SK-N-SH (cell line): ENCODE measurements at regions not wholly inside any gene's neighbourhood (a gene's known extent, or its start where the extent isn't known, plus 50 kb on each side); places are given as distances from the start of the nearest gene placed in this dataset.

ENCODE experiments used
- CTCF ChIA-PET: fragments of 300-600, 350-600 bp; formaldehyde crosslinking; extraction: SDS; loops from one replicate; lab custom pipeline; 2021; lab: Yijun Ruan, JAX
- POLR2A ChIA-PET: fragments of 350-600 bp; sonication (Branson Sonifier 250); formaldehyde crosslinking; extraction: SDS; loops from one replicate; lab custom pipeline; 2020; ENCODE audit warnings: antibody characterized with exemption, inconsistent platforms; lab: Yijun Ruan, JAX
- DNase-seq: peaks from one replicate; pipeline ENCODE4 v3.0.0; 2012
- H2AFZ ChIP-seq: fragments of 200-600 bp; sonication (generic); 2 replicates; pipeline ENCODE4 v1.8.1; 2016; ENCODE audit warnings: antibody characterized with exemption, mild to moderate bottlenecking, low read depth
- H3F3A ChIP-seq: fragments of 200-600 bp; sonication (generic); replicated peaks from 2 replicates; pipeline ENCODE3; 2016; ENCODE audit warnings: antibody characterized with exemption, mild to moderate bottlenecking; ENCODE audit not compliant: insufficient read depth
- H3K27ac ChIP-seq, 2 experiments: fragments of 200-500 bp in 1 of 2; fragments of 200-600 bp in 1 of 2; sonication (Bioruptor generic) in 1 of 2; sonication (generic), shearing (Covaris generic) in 1 of 2; 2 replicates each; pipeline versions ENCODE4 v1.5.1 to v1.6.1; 2014 to 2016; ENCODE audit warnings: low read depth in 2 of 2, inconsistent platforms in 1 of 2, low read length in 1 of 2, mild to moderate bottlenecking in 1 of 2, mixed read lengths in 1 of 2
- H3K27me3 ChIP-seq: fragments of 200-600 bp; sonication (generic), shearing (Covaris generic); 2 replicates; pipeline ENCODE4 v1.6.1; 2016; ENCODE audit warnings: mixed run types; ENCODE audit not compliant: insufficient read depth
- H3K36me3 ChIP-seq, 2 experiments: fragments of 200-500 bp in 1 of 2; fragments of 200-600 bp in 1 of 2; sonication (Bioruptor generic) in 1 of 2; sonication (generic) in 1 of 2; replicated peaks in 1 of 2; 2 replicates each; pipeline versions ENCODE3 to v1.5.1; 2014 to 2016; ENCODE audit warnings: low read length in 1 of 2, mild to moderate bottlenecking in 1 of 2; ENCODE audit not compliant: insufficient read depth in 2 of 2, control insufficient read depth in 1 of 2
- H3K4me1 ChIP-seq, 2 experiments: fragments of 200-500 bp in 1 of 2; fragments of 200-600 bp in 1 of 2; sonication (Bioruptor generic) in 1 of 2; sonication (generic), shearing (Covaris generic) in 1 of 2; 2 replicates each; pipeline versions ENCODE4 v1.5.1 to v1.6.1; 2014 to 2016; ENCODE audit warnings: low read depth in 1 of 2, low read length in 1 of 2, mixed run types in 1 of 2; ENCODE audit not compliant: insufficient read depth in 2 of 2, control insufficient read depth in 1 of 2
- H3K4me2 ChIP-seq: fragments of 200-600 bp; sonication (generic), shearing (Covaris generic); 2 replicates; pipeline ENCODE4 v1.6.1; 2017; ENCODE audit warnings: mixed run types
- H3K4me3 ChIP-seq, 2 experiments: fragments of 200-500 bp in 1 of 2; fragments of 200-600 bp in 1 of 2; sonication (Bioruptor generic) in 1 of 2; sonication (generic), shearing (Covaris generic) in 1 of 2; 2 replicates each; pipeline versions ENCODE4 v1.5.1 to v1.8.1; 2014 to 2016; ENCODE audit warnings: low read depth in 2 of 2, inconsistent platforms in 1 of 2, low read length in 1 of 2, mild to moderate bottlenecking in 1 of 2, mixed read lengths in 1 of 2, moderate library complexity in 1 of 2
- H3K79me2 ChIP-seq: fragments of 200-600 bp; sonication (generic); 2 replicates; pipeline ENCODE4 v1.8.1; 2017; ENCODE audit warnings: mild to moderate bottlenecking; ENCODE audit not compliant: insufficient read depth
- H3K9ac ChIP-seq: fragments of 200-600 bp; sonication (generic); 2 replicates; pipeline ENCODE4 v1.6.1; 2017; ENCODE audit warnings: mixed run types
- H3K9me2 ChIP-seq: fragments of 200-600 bp; sonication (generic); 2 replicates; pipeline ENCODE4 v1.6.1; 2017; ENCODE audit warnings: mixed run types
- H3K9me3 ChIP-seq: fragments of 200-600 bp; sonication (generic); 2 replicates; pipeline ENCODE4 v1.6.1; 2017; ENCODE audit warnings: mixed run types, mild to moderate bottlenecking, moderate library complexity
- H4K20me1 ChIP-seq: fragments of 200-600 bp; sonication (generic); 2 replicates; pipeline ENCODE4 v1.6.1; 2017; ENCODE audit warnings: mild to moderate bottlenecking, mixed run types; ENCODE audit not compliant: insufficient read depth
- CHD2 ChIP-seq: fragments of 150-350 bp; IDR thresholded peaks from 2 replicates; pipeline ENCODE4 v1.6.1; 2018; ENCODE audit warnings: low read length; ENCODE audit not compliant: partially characterized antibody
- CTCF ChIP-seq: fragments of 200-600 bp; sonication (generic); IDR thresholded peaks from 2 replicates; pipeline ENCODE4 v1.6.1; 2017; ENCODE audit warnings: antibody characterized with exemption, mild to moderate bottlenecking, moderate library complexity
- ELF1 ChIP-seq: IDR thresholded peaks from 2 replicates; pipeline ENCODE4 v1.4.0; 2012
- EZH2phosphoT487 ChIP-seq: fragments of 200-600 bp; sonication (generic); IDR thresholded peaks from 2 replicates; pipeline ENCODE4 v1.6.1; 2017; ENCODE audit warnings: low read depth, mixed run types, mild to moderate bottlenecking, antibody characterized with exemption, moderate library complexity, borderline replicate concordance
- FOSL2 ChIP-seq: IDR thresholded peaks from 2 replicates; pipeline ENCODE4 v1.4.0; 2012; ENCODE audit warnings: low read depth, mild to moderate bottlenecking, moderate library complexity, borderline replicate concordance
- FOXM1 ChIP-seq: IDR thresholded peaks from 2 replicates; pipeline ENCODE4 v1.4.0; 2012; ENCODE audit warnings: low read depth, mild to moderate bottlenecking
- GABPA ChIP-seq: IDR thresholded peaks from 2 replicates; pipeline ENCODE4 v1.4.0; 2012; ENCODE audit warnings: low read depth, mild to moderate bottlenecking
- GATA2 ChIP-seq: sonication (generic); formaldehyde crosslinking; IDR thresholded peaks from 2 replicates; pipeline ENCODE4 v1.5.0; 2020; ENCODE audit warnings: mild to moderate bottlenecking, missing genetic modification reagents
- JUND ChIP-seq: IDR thresholded peaks from 2 replicates; pipeline ENCODE4 v1.4.0; 2012
- MAX ChIP-seq: IDR thresholded peaks from 2 replicates; pipeline ENCODE4 v1.4.0; 2012; ENCODE audit warnings: low read depth
- MXI1 ChIP-seq: IDR thresholded peaks from 2 replicates; pipeline ENCODE4 v1.6.1; 2012; ENCODE audit warnings: mild to moderate bottlenecking, low read depth, low read length, improper control_type of control experiment
- NFIC ChIP-seq: IDR thresholded peaks from 2 replicates; pipeline ENCODE4 v1.4.0; 2012; ENCODE audit warnings: borderline replicate concordance
- NRF1 ChIP-seq: IDR thresholded peaks from 2 replicates; pipeline ENCODE4 v1.6.1; 2012; ENCODE audit warnings: low read depth, mild to moderate bottlenecking, low read length
- PBX3 ChIP-seq: IDR thresholded peaks from 2 replicates; pipeline ENCODE4; 2012
- POLR2AphosphoS5 ChIP-seq: IDR thresholded peaks from 2 replicates; pipeline ENCODE4 v1.6.1; 2012; ENCODE audit warnings: low read depth, low read length
- RAD21 ChIP-seq: IDR thresholded peaks from 2 replicates; pipeline ENCODE4 v1.6.1; 2012; ENCODE audit warnings: mild to moderate bottlenecking, low read length
- REST ChIP-seq: IDR thresholded peaks from 2 replicates; pipeline ENCODE4 v1.6.1; 2012; ENCODE audit warnings: mild to moderate bottlenecking, low read depth, low read length, moderate library complexity
- RXRA ChIP-seq: IDR thresholded peaks from 2 replicates; pipeline ENCODE4 v1.4.0; 2012; ENCODE audit warnings: low read depth, mild to moderate bottlenecking, borderline replicate concordance
- TAF1 ChIP-seq: IDR thresholded peaks from 2 replicates; pipeline ENCODE4 v1.6.1; 2012; ENCODE audit warnings: low read depth, mild to moderate bottlenecking, low read length, moderate library complexity, borderline replicate concordance
- USF1 ChIP-seq: IDR thresholded peaks from 2 replicates; pipeline ENCODE4 v1.4.0; 2012; ENCODE audit warnings: low read depth, borderline replicate concordance
- WGBS: methylation state at CpG from one replicate; pipeline ENCODE4 v1.1.6; 2017; ENCODE audit warnings: low lambda C conversion rate; 5-methylcytosine and 5-hydroxymethylcytosine counted together

GRCh38 chr15:96484830-96485229 lies 154.3 kb downstream of the NR2F2 start:
- H2AFZ ChIP-seq = no peak overlapping the region
- H3F3A ChIP-seq = no peaks in the 10 kb centered on the region
- H3K9ac ChIP-seq = no peak overlapping the region
- H3K79me2 ChIP-seq = no peaks in the 10 kb centered on the region
- no peaks in the 10 kb centered on the region for H3K4me1 ChIP-seq
- CTCF ChIA-PET = no interaction called here
- no peaks in the 10 kb centered on the region for H4K20me1 ChIP-seq
- no peak overlapping the region for H3K27ac ChIP-seq
- H3K4me2 ChIP-seq = no peak overlapping the region
- no peak for DNase-seq
- POLR2A ChIA-PET = no interaction called here
- H3K9me3 ChIP-seq = no peaks in the 10 kb centered on the region
- no peaks in the 10 kb centered on the region for H3K36me3 ChIP-seq
- no peaks in the 10 kb centered on the region for H3K9me2 ChIP-seq
- no peak overlapping the region for H3K4me3 ChIP-seq
- H3K27me3 ChIP-seq = no peaks in the 10 kb centered on the region
- TF ChIP-seq NFIC (no peak), RXRA (no peak), USF1 (no peak), NRF1 (no peak), GABPA (no peak), FOSL2 (no peak), JUND (no peak), CHD2 (no peak), CTCF (no peak), GATA2 (CRISPR knock-in tag) (no peak), RAD21 (no peak)

- H3K4me2 ChIP-seq = no peak overlapping the region
- H3K9me2 ChIP-seq = no peaks in the 10 kb centered on the region
- no peaks in the 10 kb centered on the region for H3K36me3 ChIP-seq
- H4K20me1 ChIP-seq = no peaks in the 10 kb centered on the region
- no peak overlapping the region for H3K27ac ChIP-seq
- ChIA-PET CTCF (no interaction called here), POLR2A (no interaction called here)
- 29% methylated on average over 3 of the region's 3 CpGs for WGBS
- H3K79me2 ChIP-seq = no peaks in the 10 kb centered on the region
- no peaks in the 10 kb centered on the region for H3K27me3 ChIP-seq
- no peak overlapping the region for H3K9ac ChIP-seq
- DNase-seq = no peak
- TF ChIP-seq REST (no peak), NFIC (no peak), GATA2 (CRISPR knock-in tag) (no peak), MXI1 (no peak), MAX (no peak), PBX3 (no peak), POLR2AphosphoS5 (no peak), FOXM1 (no peak), ELF1 (no peak), EZH2phosphoT487 (no peak), TAF1 (no peak)
- no peaks in the 10 kb centered on the region for H3K9me3 ChIP-seq
- no peaks in the 10 kb centered on the region; a peak in 1 of 4 replicates for H3K4me1 ChIP-seq
- H3F3A ChIP-seq = no peaks in the 10 kb centered on the region
- no peak overlapping the region for H3K4me3 ChIP-seq
- H2AFZ ChIP-seq = no peak overlapping the region
Measured at GRCh38 chr15:96487245-96487644, 156.7 kb downstream of the NR2F2 start.
